ENCODE measurements at regions not wholly inside any gene's neighbourhood (a gene's known extent, or its start where the extent isn't known, plus 50 kb on each side); places are given as distances from the start of the nearest gene placed in this dataset.

GRCh38 chr19:28823338-28823961, 389.5 kb downstream of the UQCRFS1 start:
- ChIA-PET CTCF (no interaction called here), POLR2A (no interaction called here)
- no peak for DNase-seq (ENCODE audit: extremely low spot score)
- TF ChIP-seq FOXA1 (IDR thresholded peaks at IDR 0.05): no peak
- TF ChIP-seq ARNT (IDR thresholded peaks at IDR 0.05): no peak
- TF ChIP-seq PKNOX1 (IDR thresholded peaks at IDR 0.05): no peak
- TF ChIP-seq BHLHE40 (IDR thresholded peaks at IDR 0.05; ENCODE audit: borderline replicate concordance): no peak
- no peak for TF ChIP-seq NFRKB (IDR thresholded peaks at IDR 0.05)
- TF ChIP-seq FOXK2 (IDR thresholded peaks at IDR 0.05): no peak
- no peak for TF ChIP-seq TARDBP (IDR thresholded peaks at IDR 0.05)
- no peak for TF ChIP-seq SUZ12 (IDR thresholded peaks at IDR 0.05)
- no peak for TF ChIP-seq FOXM1 (IDR thresholded peaks at IDR 0.05; ENCODE audit: borderline replicate concordance)
- no peak for TF ChIP-seq ELF4 (IDR thresholded peaks at IDR 0.05)
- TF ChIP-seq L3MBTL2 (conservative IDR thresholded peaks at IDR 0.05): no peak
- no peak for TF ChIP-seq HDGF (IDR thresholded peaks at IDR 0.05; ENCODE audit: borderline replicate concordance)
- no peak for TF ChIP-seq CTBP1 (IDR thresholded peaks at IDR 0.05; ENCODE audit: borderline replicate concordance)

GRCh38 chr19:28820289-28820688, 392.7 kb downstream of the UQCRFS1 start:
- ChIA-PET CTCF (no interaction called here), POLR2A (no interaction called here)
- no peak for DNase-seq (ENCODE audit: extremely low spot score)
- TF ChIP-seq SUZ12 (IDR thresholded peaks at IDR 0.05): no peak
- no peak for TF ChIP-seq LEF1 (IDR thresholded peaks at IDR 0.05; ENCODE audit: borderline replicate concordance)
- no peak for TF ChIP-seq CTBP1 (IDR thresholded peaks at IDR 0.05; ENCODE audit: borderline replicate concordance)
- no peak for TF ChIP-seq ELF4 (IDR thresholded peaks at IDR 0.05)
- no peak for TF ChIP-seq ARNT (IDR thresholded peaks at IDR 0.05)
- TF ChIP-seq NFRKB (IDR thresholded peaks at IDR 0.05): no peak

GRCh38 chr19:28815257-28815656, 397.7 kb downstream of the UQCRFS1 start:
- ChIA-PET POLR2A (no interaction called here), CTCF (no interaction called here)
- no peak for DNase-seq (ENCODE audit: extremely low spot score)

GRCh38 chr19:28794301-28794700, 418.6 kb downstream of the UQCRFS1 start:
- DNase-seq (ENCODE audit: extremely low spot score): no peak
- CTCF ChIA-PET: no interaction called here
- TF ChIP-seq HDGF (IDR thresholded peaks at IDR 0.05; ENCODE audit: borderline replicate concordance): no peak
- no peak for TF ChIP-seq FOXK2 (IDR thresholded peaks at IDR 0.05)
- no peak for TF ChIP-seq CTBP1 (IDR thresholded peaks at IDR 0.05; ENCODE audit: borderline replicate concordance)
- no peak for TF ChIP-seq SP1 (IDR thresholded peaks at IDR 0.05)
- TF ChIP-seq NFRKB (IDR thresholded peaks at IDR 0.05): no peak
- TF ChIP-seq ELF4 (IDR thresholded peaks at IDR 0.05): no peak
- TF ChIP-seq PKNOX1 (IDR thresholded peaks at IDR 0.05): no peak
- TF ChIP-seq LEF1 (IDR thresholded peaks at IDR 0.05; ENCODE audit: borderline replicate concordance): no peak
- no peak for TF ChIP-seq ZNF384 (IDR thresholded peaks at IDR 0.05)
- no peak for TF ChIP-seq FOXA1 (IDR thresholded peaks at IDR 0.05)
- no peak for TF ChIP-seq BHLHE40 (IDR thresholded peaks at IDR 0.05; ENCODE audit: borderline replicate concordance)
- TF ChIP-seq FOXM1 (IDR thresholded peaks at IDR 0.05; ENCODE audit: borderline replicate concordance): no peak
- no peak for TF ChIP-seq SUZ12 (IDR thresholded peaks at IDR 0.05)
- no peak for TF ChIP-seq L3MBTL2 (conservative IDR thresholded peaks at IDR 0.05)
- TF ChIP-seq TARDBP (IDR thresholded peaks at IDR 0.05): no peak
- no peak for TF ChIP-seq ARNT (IDR thresholded peaks at IDR 0.05)
- POLR2A ChIA-PET: no interaction called here

More at GRCh38 chr19:28815257-28815656, 397.7 kb downstream of the UQCRFS1 start:
- TF ChIP-seq ELF4 (IDR thresholded peaks at IDR 0.05) (no peak), LEF1 (IDR thresholded peaks at IDR 0.05; ENCODE audit: borderline replicate concordance) (no peak), NFRKB (IDR thresholded peaks at IDR 0.05) (no peak), ARNT (IDR thresholded peaks at IDR 0.05) (no peak), TARDBP (IDR thresholded peaks at IDR 0.05) (no peak), SUZ12 (IDR thresholded peaks at IDR 0.05) (no peak), CTBP1 (IDR thresholded peaks at IDR 0.05; ENCODE audit: borderline replicate concordance) (no peak), HDGF (IDR thresholded peaks at IDR 0.05; ENCODE audit: borderline replicate concordance) (no peak), FOXA1 (IDR thresholded peaks at IDR 0.05) (no peak), FOXK2 (IDR thresholded peaks at IDR 0.05) (no peak), ZNF384 (IDR thresholded peaks at IDR 0.05) (no peak), FOXM1 (IDR thresholded peaks at IDR 0.05; ENCODE audit: borderline replicate concordance) (no peak), L3MBTL2 (conservative IDR thresholded peaks at IDR 0.05) (no peak), SP1 (IDR thresholded peaks at IDR 0.05) (no peak)

- no peak for TF ChIP-seq NFRKB (IDR thresholded peaks at IDR 0.05)
- no peak for TF ChIP-seq FOXK2 (IDR thresholded peaks at IDR 0.05)
- TF ChIP-seq LEF1 (IDR thresholded peaks at IDR 0.05; ENCODE audit: borderline replicate concordance): no peak
- no peak for TF ChIP-seq ZNF384 (IDR thresholded peaks at IDR 0.05)
- TF ChIP-seq ARNT (IDR thresholded peaks at IDR 0.05): no peak
- no peak for TF ChIP-seq ELF4 (IDR thresholded peaks at IDR 0.05)
- TF ChIP-seq FOXA1 (IDR thresholded peaks at IDR 0.05): no peak
- TF ChIP-seq BHLHE40 (IDR thresholded peaks at IDR 0.05; ENCODE audit: borderline replicate concordance): no peak
- TF ChIP-seq SUZ12 (IDR thresholded peaks at IDR 0.05): no peak
- TF ChIP-seq PKNOX1 (IDR thresholded peaks at IDR 0.05): no peak
- no peak for TF ChIP-seq SP1 (IDR thresholded peaks at IDR 0.05)
- no peak for TF ChIP-seq FOXM1 (IDR thresholded peaks at IDR 0.05; ENCODE audit: borderline replicate concordance)
- TF ChIP-seq HDGF (IDR thresholded peaks at IDR 0.05; ENCODE audit: borderline replicate concordance): no peak
- no peak for DNase-seq (ENCODE audit: extremely low spot score)
- POLR2A ChIA-PET: no interaction called here
- CTCF ChIA-PET: no interaction called here
Observed at GRCh38 chr19:28793391-28794168, 419.4 kb downstream of the UQCRFS1 start.
